Stimulated activated CD4-positive, alpha-beta T cell treated with anti-CD3 and anti-CD28 coated beads, TNF-alpha, amount 100 ng/mL, for 24 hours (primary cell): ENCODE measurements at regions not wholly inside any gene's neighbourhood (a gene's known extent, or its start where the extent isn't known, plus 50 kb on each side); places are given as distances from the start of the nearest gene placed in this dataset.

Experiments
- DNase-seq, 3 experiments: peaks; one replicate each; pipeline ENCODE4 v3.0.0-alpha.2; 2020; ENCODE audit warnings: low read depth in 3 of 3

GRCh38 chr5:2658447-2658846, 93.0 kb downstream of the IRX2 start:
- DNase-seq = no peak

- DNase-seq = no peak
Measured at GRCh38 chr5:2657151-2657550, 94.3 kb downstream of the IRX2 start.

GRCh38 chr5:2656206-2656605, 95.3 kb downstream of the IRX2 start:
- DNase-seq = no peak

GRCh38 chr5:2653991-2654390, 97.5 kb downstream of the IRX2 start:
- DNase-seq = no peak

GRCh38 chr5:2651116-2651515, 100.4 kb downstream of the IRX2 start:
- no peak for DNase-seq

- DNase-seq = no peak
Measured at GRCh38 chr5:2642684-2643345, 108.7 kb downstream of the IRX2 start.

GRCh38 chr5:2640717-2641116, 110.8 kb downstream of the IRX2 start:
- DNase-seq = no peak

- DNase-seq = no peak
Measured at GRCh38 chr5:2639425-2639824, 112.1 kb downstream of the IRX2 start.

GRCh38 chr5:2634399-2635176, 116.9 kb downstream of the IRX2 start:
- DNase-seq = no peak

- no peak for DNase-seq
Measured at GRCh38 chr5:2633992-2634391, 117.5 kb downstream of the IRX2 start.

- no peak for DNase-seq
Measured at GRCh38 chr5:2631758-2632157, 119.7 kb downstream of the IRX2 start.

- DNase-seq = no peak
Measured at GRCh38 chr5:2629045-2629444, 122.4 kb downstream of the IRX2 start.

GRCh38 chr5:2627867-2628266, 123.6 kb downstream of the IRX2 start:
- DNase-seq = no peak

GRCh38 chr5:2626572-2626971, 124.9 kb downstream of the IRX2 start:
- no peak for DNase-seq

GRCh38 chr5:2622866-2623265, 128.6 kb downstream of the IRX2 start:
- no peak for DNase-seq

- no peak for DNase-seq
Measured at GRCh38 chr5:2621631-2622030, 129.8 kb downstream of the IRX2 start.

GRCh38 chr5:2619216-2619615, 132.3 kb downstream of the IRX2 start:
- no peak for DNase-seq

GRCh38 chr5:2617461-2617860, 134.0 kb downstream of the IRX2 start:
- DNase-seq = no peak

- no peak for DNase-seq
Measured at GRCh38 chr5:2615917-2616316, 135.6 kb downstream of the IRX2 start.

- DNase-seq = no peak
Measured at GRCh38 chr5:2614571-2614970, 136.9 kb downstream of the IRX2 start.

GRCh38 chr5:2611659-2612058, 139.8 kb downstream of the IRX2 start:
- DNase-seq = no peak

GRCh38 chr5:2610986-2611385, 140.5 kb downstream of the IRX2 start:
- no peak for DNase-seq

GRCh38 chr5:2608391-2608790, 143.1 kb downstream of the IRX2 start:
- DNase-seq = no peak

- no peak for DNase-seq
Measured at GRCh38 chr5:2607598-2607997, 143.9 kb downstream of the IRX2 start.
